ENCODE measurements at regions not wholly inside any gene's neighbourhood (a gene's known extent, or its start where the extent isn't known, plus 50 kb on each side); places are given as distances from the start of the nearest gene placed in this dataset.

- no peak for TF ChIP-seq CTCF (IDR thresholded peaks at IDR 0.05)
- TF ChIP-seq POLR2A (IDR thresholded peaks at IDR 0.05): no peak
Observed at GRCh38 chr12:124442772-124443445, 124.5 kb downstream of the NCOR2 start.
